ENCODE measurements at regions not wholly inside any gene's neighbourhood (a gene's known extent, or its start where the extent isn't known, plus 50 kb on each side); places are given as distances from the start of the nearest gene placed in this dataset.
"Not testable (repeated sequence)": the region's sequence is repeated elsewhere in the genome, so short reads cannot be mapped to it uniquely, and the experiment has no call there.

DNA sequence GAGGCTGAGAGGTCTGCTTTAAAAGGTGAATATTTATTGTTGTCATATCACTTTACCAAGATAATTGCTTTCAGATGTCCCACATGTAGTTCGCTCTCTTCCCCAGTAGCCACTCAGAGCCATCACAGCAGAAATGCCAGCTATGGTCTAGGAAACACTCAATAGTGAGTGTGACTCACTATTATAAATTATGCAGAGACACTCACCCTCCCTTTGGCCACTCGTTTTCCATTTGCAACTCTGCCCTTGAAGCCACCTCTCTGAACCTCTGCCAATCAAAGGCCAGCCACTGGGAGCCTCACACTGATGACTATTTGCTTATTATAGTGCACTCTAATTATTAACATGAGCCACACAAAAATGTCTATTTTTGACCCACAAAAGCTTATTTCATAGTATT lies 328.1 kb upstream of the ATP10A start:
- DNase-seq (ENCODE audit: low spot score) (no peak), FAIRE-seq (no peak)

GRCh38 chr15:26186138-26186537 lies 323.0 kb upstream of the ATP10A start:
- DNase-seq (ENCODE audit: low spot score); FAIRE-seq: not testable (repeated sequence)

DNA sequence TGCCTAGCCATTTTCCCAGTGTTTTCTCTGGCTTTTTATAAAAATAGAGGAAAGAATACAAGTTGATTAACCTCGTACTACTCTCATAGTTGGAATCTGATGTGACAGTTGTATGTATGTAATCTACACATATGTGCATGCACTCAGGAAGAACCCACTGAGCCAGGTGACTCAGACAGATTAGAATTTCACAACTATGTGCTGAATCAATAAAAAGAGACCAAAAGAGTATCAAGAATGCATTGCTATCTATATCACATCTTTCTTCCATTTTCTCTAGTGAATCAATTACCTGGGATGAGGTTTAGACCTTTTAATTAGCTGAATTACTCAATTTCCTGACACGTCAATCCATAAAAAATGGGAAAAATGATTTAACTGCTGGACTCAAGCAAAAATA lies 319.3 kb upstream of the ATP10A start:
- DNase-seq (ENCODE audit: low spot score) (no peak), FAIRE-seq (no peak)

DNA sequence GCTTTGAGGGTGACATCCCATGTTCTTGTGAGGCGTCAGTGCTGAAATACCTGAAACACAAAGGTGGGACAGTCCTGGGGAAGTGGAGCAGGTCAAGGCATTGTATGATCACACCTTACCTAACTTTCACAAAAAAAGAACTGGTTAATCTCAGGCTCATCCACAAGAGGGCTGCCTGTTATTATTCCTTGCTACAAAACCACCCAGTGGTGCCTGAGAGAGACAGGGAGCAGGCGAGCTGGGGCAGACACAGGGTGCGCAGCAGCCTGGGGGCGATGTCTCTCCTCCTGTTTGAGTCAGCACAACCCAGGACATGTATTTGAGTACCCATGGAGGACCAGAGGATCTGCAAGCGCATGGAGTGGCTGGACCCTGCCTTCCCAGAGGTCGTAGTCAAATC lies 316.8 kb upstream of the ATP10A start:
- FAIRE-seq, result no peak

DNA sequence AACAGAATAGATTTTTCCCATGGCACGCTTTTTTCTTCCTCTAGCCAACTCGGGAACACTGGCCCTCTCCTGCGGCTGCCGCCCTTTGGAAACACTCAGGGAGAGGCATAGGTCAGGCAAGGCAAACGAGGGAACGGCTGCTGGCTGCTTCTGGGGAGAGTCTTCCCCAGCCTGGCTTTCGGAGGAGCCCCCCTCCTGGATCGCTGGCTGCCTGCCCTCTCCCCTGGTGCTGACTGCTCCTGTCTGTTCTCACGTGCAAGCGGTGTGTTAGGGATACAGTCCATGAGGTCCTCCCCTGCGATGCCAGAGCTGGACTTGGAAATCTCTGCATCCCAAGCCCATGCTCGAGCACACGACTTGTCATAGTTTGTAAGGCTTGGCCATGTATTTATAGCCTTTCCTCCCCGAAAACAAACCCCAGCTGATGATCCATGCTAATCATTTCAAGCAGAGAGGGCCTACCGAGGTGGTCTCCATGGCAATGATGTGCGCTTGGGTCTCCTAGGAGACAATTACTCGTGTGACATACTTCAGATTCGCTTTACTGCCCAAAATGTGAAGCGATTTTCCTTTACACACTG lies 315.6 kb upstream of the ATP10A start:
- DNase-seq (ENCODE audit: low spot score) (no peak), FAIRE-seq (no peak)

More for the DNA sequence above, 316.8 kb upstream of the ATP10A start:
- DNase-seq (ENCODE audit: low spot score), result no peak

GRCh38 chr15:26177816-26178215 lies 314.7 kb upstream of the ATP10A start:
- FAIRE-seq, result no peak
- DNase-seq (ENCODE audit: low spot score), result no peak

DNA sequence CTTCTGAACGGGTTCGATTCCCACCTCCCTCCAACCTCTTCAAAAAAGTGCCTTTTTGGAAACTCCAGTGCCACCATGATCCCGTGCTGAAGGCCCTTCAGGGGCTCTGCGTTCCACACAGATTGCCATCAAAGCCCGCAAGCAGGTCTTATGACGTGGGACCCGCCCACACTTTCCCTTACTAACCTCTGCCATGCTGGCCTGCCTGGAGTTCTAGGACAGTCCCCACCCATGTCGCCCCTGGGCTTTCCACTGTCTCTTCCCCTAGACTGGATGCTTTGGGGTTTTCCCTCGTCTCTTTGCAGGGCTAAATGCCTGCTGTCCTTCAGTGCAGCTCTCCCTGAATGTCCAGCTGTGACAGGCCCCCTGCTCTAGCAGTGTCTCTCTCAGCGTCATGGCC lies 313.7 kb upstream of the ATP10A start:
- DNase-seq (ENCODE audit: low spot score) (no peak), FAIRE-seq (no peak)

- DNase-seq (ENCODE audit: low spot score) (no peak), FAIRE-seq (no peak)
Observed at GRCh38 chr15:26171266-26171665, 308.1 kb upstream of the ATP10A start.

- no peak for DNase-seq (ENCODE audit: low spot score)
- no peak for FAIRE-seq
Observed at GRCh38 chr15:26166429-26166828, 303.3 kb upstream of the ATP10A start.

GRCh38 chr15:26165546-26165945 lies 302.4 kb upstream of the ATP10A start:
- no peak for DNase-seq (ENCODE audit: low spot score)
- no peak for FAIRE-seq

GRCh38 chr15:26160343-26160742 lies 297.2 kb upstream of the ATP10A start:
- no peak for DNase-seq (ENCODE audit: low spot score)
- FAIRE-seq, result no peak

DNA sequence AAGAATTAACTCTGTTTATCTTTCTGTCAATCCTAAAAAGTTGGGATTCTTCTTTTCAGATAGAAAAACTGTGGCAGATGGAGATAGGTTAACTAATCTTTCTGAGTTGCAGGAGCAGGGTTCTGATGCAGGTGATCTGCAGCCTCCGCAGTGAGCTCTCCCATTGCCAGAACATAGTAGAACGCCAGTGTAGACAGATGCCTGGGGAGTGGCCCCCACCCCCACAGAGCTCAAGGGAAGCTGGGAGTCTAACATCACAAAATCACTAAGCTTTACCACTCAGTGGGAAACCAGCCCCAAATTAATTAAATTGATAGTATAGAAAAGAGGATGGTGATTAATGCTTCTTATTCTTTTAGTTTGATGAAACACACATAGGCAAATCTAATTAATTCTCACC lies 295.0 kb upstream of the ATP10A start:
- FAIRE-seq (no peak), DNase-seq (ENCODE audit: low spot score) (no peak)

GRCh38 chr15:26157081-26157480 lies 294.0 kb upstream of the ATP10A start:
- FAIRE-seq (no peak), DNase-seq (ENCODE audit: low spot score) (no peak)

DNA sequence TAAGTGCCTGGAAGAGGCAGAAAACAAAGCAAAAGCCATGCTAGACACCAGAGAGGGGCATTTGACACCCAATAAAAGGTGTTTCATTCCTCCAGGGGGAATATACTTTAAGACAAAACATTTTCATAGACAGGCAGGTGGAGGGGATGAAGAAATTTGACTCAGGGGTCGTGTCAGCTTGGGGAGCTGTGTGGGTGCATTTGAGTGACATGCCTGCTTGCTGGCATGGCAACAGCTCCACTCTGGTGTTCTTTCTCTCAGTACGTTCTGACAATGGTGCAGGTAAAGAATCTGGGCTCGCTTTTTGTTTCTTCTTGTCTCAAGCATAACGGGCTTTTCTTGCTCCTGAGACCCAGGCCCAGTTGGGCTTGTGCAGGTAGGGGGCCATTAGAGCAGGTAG lies 292.9 kb upstream of the ATP10A start:
- DNase-seq (ENCODE audit: low spot score) (no peak), FAIRE-seq (no peak)

DNA sequence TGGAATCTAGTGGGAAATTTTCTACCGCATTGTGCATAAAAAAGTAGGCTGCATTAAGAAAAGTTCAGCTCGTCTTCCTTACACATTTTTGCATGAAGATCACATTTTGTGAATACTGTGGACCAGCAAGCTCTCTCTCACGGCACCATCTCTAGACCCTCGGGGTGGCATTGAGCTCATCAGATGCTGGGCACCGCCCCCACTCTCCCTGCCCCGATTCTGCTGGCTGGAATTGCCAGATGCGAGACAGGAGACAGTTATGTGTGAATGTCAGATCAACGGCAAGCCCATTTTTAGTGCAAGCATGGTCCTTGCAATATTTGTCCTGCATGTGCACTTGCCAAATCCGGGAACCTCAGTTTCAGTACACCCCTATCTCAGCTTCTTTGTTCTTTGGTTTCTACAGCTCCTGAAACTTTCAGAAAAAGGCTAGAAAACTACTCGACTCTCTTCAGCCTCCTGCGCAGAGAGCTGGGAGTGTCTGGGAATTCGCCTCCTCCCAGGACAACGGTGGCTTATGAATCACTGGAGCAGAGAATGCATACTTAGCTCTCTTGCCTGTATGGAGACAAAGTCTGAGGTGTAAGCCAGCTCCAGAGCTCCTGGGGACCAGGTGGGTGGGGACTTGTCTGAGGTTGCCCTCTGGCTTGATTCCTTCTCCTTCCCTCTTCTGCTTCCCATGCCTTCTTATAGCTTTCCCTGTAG lies 285.2 kb upstream of the ATP10A start:
- no peak for DNase-seq (ENCODE audit: low spot score)
- FAIRE-seq, result no peak

GRCh38 chr15:26146202-26146601 lies 283.1 kb upstream of the ATP10A start:
- no peak for FAIRE-seq

DNA sequence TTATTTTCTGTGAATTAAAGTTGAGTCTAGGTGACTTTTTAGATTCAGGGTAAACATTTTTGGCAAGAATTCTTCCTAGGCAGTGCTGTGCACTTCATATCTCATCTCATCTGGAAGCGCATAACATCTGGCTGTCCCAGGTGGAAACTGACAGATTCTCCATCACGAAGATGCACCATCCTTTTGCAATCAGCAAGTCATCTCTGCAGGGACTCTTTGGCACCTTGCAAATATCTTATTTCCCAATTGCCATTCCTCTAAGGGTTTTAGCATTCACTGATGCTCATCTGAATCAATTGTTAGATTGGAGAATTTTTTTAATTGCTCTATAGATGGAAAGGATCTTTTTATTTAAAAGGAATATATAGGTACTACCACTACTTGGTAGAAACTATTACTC lies 282.7 kb upstream of the ATP10A start:
- DNase-seq (ENCODE audit: low spot score), result no peak
- no peak for FAIRE-seq

More at GRCh38 chr15:26146202-26146601, 283.1 kb upstream of the ATP10A start:
- DNase-seq (ENCODE audit: low spot score), result no peak

GRCh38 chr15:26144836-26145235 lies 281.7 kb upstream of the ATP10A start:
- DNase-seq (ENCODE audit: low spot score) (no peak), FAIRE-seq (no peak)

DNA sequence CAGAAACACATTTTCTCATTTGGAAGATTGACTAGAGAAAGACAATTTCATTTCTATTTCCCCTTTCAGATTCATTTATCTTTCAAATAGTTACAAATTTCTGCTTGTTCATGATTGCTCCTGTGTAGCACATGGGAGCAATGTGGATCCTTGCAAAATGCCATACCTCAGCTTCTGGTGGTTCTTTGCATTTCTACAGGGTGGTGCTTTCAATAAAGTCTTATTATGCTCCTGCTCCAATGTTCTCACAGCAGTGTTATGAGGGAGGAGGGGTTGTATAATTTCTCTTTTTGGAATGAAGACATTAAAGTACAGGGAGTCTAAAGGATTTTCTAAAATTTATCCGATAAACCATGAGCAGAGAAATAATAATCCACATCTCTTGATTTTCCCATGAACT lies 280.1 kb upstream of the ATP10A start:
- FAIRE-seq, result no peak
- DNase-seq (ENCODE audit: low spot score), result no peak

- DNase-seq (ENCODE audit: low spot score) (no peak), FAIRE-seq (no peak)
Observed at GRCh38 chr15:26134812-26135211, 271.7 kb upstream of the ATP10A start.

DNA sequence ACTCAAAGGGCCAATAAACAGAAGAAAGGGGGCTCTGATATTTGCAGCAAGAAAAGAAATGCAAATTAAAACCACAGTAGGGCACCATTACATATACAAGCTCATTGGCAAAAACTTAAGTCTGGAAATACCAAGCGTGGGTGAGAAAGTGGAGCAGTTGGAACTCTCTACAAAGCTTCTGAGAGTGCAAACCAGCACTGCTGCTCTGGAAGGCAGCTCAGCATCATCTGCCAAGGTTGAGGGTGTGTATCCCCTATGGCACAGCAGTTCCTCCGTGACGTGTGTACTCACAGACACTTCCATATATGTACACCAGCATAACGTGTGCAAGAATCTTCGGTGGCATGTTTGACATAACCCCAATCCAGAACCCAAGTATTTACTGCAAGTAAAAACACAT lies 271.0 kb upstream of the ATP10A start:
- FAIRE-seq (no peak), DNase-seq (ENCODE audit: low spot score) (no peak)

DNA sequence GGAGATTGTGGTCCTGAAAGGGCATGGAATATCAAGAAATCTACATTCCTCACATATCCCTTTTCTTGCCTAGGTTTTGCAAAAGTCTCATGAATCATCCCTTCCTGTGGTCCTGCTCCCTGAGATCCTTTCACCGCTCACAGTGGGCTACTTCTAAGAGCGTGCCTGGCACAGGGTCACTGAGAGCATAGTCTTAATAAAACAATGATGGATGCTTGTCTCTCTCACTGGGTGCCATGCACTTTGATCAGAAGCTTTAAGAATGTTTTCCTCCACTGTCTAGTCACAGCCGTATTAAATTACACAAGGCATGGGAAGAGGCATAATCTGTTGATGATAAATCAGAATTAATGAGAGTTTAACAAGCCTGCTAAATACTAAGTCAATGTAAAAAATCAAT lies 269.7 kb upstream of the ATP10A start:
- FAIRE-seq (no peak), DNase-seq (ENCODE audit: low spot score) (no peak)

GRCh38 chr15:26129852-26130251 lies 266.7 kb upstream of the ATP10A start:
- FAIRE-seq, result no peak

More at GRCh38 chr15:26129852-26130251, 266.7 kb upstream of the ATP10A start:
- no peak for DNase-seq (ENCODE audit: low spot score)
